ENCODE measurements at regions not wholly inside any gene's neighbourhood (a gene's known extent, or its start where the extent isn't known, plus 50 kb on each side); places are given as distances from the start of the nearest gene placed in this dataset.
"Not testable (repeated sequence)": the region's sequence is repeated elsewhere in the genome, so short reads cannot be mapped to it uniquely, and the experiment has no call there.

- DNase-seq (ENCODE audit: low read depth in 4 of 4, low spot score in 2 of 4), result not testable (repeated sequence)
Observed at GRCh38 chr12:9415898-9416297, 191.8 kb downstream of the KLRB1 start.

- not testable (repeated sequence) for DNase-seq (ENCODE audit: low read depth in 4 of 4, low spot score in 2 of 4)
Observed at GRCh38 chr12:9413862-9414261, 193.9 kb downstream of the KLRB1 start.

- not testable (repeated sequence) for DNase-seq (ENCODE audit: low read depth in 4 of 4, low spot score in 2 of 4)
Observed at GRCh38 chr12:9412459-9412858, 195.3 kb downstream of the KLRB1 start.

GRCh38 chr12:9411616-9412268, 196.0 kb downstream of the KLRB1 start:
- not testable (repeated sequence) for DNase-seq (ENCODE audit: low read depth in 4 of 4, low spot score in 2 of 4)

DNA sequence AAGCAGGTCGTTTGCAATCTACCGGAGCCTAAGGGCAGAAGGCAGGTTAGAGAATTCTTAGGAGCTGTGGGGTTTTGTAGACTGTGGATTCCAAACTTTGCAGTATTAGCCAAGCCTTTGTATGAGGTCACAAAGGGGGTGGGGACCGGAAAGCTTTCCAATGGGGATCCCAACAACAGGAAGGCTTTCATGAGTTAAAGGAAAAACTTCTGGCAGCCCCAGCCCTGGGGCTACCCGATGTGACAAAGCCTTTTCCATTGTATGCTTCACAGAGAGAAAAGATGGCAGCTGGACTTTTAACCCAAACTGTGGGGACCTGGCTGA, 199.2 kb upstream of the PZP start:
- DNase-seq (ENCODE audit: low read depth in 4 of 4, low spot score in 2 of 4), result not testable (repeated sequence)

- no peak for DNase-seq (ENCODE audit: low read depth in 4 of 4, low spot score in 2 of 4)
Observed at GRCh38 chr12:9406564-9407424, 198.6 kb upstream of the PZP start.

DNA sequence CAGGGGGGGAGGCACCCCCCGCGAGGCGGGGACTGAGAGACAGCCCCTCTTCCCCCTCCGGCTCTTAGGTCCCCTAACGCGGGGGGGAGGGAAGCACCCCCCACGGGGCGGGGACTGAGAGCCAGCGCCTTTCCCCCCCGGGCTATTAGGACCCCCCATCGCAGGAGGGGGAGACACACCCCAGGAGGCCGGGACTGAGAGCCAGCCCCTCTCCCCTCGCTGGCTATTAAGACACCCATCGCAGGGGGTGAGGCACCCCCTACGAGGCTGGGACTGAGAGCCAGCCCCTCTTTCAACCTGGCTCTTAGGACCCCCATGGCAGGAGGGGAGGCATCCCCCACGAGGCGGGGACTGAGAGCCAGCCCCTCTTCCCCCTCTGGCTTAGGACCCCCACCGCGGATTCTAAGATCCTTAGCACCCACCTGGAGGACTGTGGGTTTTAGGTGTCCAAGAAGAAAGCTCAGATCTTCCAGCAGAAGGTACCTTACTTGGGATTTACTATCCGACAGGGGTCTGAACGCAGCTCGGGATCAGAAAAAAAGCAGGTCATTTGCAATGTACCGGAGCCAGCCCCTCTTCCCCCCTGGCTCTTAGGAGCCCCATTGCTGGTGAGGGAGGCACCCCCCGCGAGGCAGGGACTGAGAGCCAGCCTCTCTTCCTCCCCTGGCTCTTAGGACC, 197.8 kb upstream of the PZP start:
- DNase-seq (ENCODE audit: low read depth in 4 of 4, low spot score in 2 of 4), result no peak

DNA sequence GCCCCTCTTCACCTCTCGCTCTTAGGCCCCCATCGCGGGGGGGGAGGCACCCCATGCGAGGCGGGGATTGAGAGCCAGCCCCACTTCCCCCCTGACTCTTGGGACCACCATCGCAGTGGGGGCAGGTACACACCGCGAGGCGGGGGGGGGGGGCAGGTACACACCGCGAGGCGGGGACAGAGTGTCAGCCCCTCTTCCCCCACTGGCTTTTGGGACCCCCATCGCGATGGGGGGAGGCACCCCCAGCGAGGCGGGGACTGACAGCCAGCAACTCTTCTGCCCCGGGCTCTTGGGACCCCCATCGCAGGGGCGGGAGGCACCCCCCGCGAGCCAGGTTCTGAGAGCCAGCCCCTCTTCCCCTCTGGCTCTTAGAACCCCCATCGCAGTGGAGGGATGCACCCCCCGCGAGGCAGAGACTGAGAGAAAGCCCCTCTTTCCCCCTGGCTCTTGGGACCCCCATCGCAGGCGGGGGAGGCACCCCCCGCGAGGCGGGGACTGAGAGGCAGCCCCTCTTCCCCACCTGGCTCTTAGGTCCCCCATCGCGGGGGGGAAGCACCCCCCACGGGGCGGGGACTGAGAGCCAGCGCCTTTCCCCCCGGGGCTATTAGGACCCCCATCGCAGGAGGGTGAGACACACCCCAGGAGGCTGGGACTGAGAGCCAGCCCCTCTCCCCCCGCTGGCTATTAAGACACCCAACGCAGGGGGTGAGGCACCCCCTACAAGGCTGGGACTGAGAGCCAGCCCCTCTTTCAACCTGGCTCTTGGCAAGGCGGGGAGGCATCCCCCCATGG, 196.5 kb upstream of the PZP start:
- no peak for DNase-seq (ENCODE audit: low read depth in 4 of 4, low spot score in 2 of 4)

GRCh38 chr12:9404031-9404430, 195.8 kb upstream of the PZP start:
- no peak for DNase-seq (ENCODE audit: low read depth in 4 of 4, low spot score in 2 of 4)

DNA sequence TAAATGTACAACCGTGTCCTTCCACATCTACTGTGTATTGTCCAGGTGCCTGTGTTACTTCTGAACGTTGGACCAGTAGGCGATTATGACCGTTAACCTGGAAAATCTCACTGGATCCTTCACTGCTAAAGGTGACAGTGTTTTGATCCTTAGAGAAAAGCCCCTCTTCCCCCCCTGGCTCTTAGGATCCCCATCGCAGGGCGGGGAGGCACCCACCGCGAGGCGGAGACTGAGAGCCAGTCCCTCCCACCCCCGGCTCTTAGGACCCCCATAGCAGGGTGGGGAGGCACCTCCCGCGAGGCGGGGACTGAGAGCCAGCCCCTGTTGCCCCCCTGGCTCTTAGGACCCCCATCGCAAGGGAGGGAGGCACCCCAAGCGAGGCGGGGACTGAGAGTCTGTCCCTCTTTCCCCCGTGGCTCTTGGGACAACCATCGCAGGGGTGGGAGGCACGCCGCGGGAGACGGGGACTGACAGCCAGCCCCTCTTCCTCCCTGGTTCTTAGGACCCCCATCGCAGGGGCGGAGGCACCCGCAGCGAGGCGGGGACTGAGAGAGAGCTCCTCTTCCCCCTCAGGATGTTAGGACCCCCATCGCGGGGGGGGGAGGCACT, 194.3 kb upstream of the PZP start:
- DNase-seq (ENCODE audit: low read depth in 4 of 4, low spot score in 2 of 4), result not testable (repeated sequence)

DNA sequence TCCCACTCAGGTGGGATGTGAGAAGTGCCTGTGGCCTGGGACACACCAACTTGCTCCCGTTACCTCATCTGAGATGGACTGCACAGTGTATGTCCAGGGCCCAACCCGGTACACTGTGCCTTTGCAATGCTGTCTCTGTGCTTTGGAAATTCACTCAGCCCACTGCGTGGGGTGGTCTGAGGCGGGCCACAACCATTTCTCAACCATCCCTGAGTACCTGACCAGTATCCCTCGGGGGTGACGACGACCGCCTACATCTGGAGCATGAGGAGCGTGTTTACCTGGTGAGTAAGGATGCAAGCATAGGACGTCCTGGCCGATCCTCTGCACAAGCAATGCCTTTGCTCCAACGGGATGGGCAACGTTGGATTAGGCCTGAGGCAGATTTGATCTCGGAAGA, 188.2 kb upstream of the PZP start:
- DNase-seq (ENCODE audit: low read depth in 4 of 4, low spot score in 2 of 4), result not testable (repeated sequence)

DNA sequence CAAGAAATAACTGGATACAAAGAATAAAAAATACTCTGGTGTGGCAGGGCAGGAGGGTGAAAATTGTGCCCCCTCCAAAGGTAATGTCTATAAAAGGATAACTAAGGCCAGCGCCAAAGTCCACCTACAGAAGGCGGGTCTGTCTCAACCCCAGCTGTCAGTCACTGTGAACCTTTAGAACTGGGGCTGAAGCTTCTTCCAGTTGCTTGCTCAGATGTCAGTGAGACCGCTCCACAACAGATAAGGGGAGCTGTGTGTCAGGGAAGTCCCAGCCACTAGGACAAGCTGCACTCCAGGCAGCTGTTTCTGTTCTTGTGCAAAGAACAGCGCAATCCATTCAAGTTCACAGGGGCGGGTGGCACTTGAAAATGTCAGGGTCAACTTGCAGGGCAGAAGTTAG, 187.0 kb upstream of the PZP start:
- DNase-seq (ENCODE audit: low read depth in 4 of 4, low spot score in 2 of 4), result not testable (repeated sequence)

DNA sequence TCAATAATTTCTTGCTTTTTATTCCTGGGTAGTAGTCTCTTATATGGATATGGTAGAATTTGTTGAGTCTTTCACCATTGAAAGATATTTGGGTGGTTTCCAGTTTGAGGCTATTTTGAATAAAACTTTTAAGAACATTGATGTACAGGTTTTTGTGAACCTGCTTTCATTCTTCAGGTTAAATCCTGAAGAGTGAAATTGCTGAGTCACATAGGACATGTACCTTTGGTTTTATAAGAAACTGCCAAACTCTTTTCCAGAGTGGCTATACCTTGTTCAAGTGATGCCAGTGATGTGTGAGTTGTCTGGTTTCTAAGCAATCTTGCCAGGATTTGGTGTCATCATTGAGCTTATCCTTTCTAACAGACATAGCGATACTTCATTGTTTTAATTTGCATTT, 184.6 kb upstream of the PZP start:
- DNase-seq (ENCODE audit: low read depth in 4 of 4, low spot score in 2 of 4), result no peak

- peak in 1 of 4 donors; percentile 18 for DNase-seq (ENCODE audit: low read depth in 4 of 4, low spot score in 2 of 4)
Observed at GRCh38 chr12:9391815-9392214, 183.6 kb upstream of the PZP start.

DNA sequence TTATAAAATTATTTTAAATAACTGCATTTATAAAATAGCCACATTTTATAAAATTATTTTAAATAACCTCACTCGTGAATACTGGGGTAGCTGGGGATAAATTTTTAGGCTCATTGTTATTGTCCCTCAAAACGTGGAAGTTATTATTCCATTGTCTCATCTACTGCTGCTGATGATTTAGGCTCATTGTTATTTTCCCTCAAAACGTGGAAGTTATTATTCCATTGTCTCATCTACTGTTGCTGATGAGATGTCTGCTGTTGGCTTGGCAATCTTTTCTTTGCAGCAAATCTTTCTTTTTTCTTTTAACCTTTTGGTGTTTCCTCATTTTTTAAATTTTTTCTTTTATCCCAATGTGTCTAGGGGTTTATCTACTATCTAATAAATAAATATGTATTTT, 182.6 kb upstream of the PZP start:
- DNase-seq (ENCODE audit: low read depth in 4 of 4, low spot score in 2 of 4), result no peak

DNA sequence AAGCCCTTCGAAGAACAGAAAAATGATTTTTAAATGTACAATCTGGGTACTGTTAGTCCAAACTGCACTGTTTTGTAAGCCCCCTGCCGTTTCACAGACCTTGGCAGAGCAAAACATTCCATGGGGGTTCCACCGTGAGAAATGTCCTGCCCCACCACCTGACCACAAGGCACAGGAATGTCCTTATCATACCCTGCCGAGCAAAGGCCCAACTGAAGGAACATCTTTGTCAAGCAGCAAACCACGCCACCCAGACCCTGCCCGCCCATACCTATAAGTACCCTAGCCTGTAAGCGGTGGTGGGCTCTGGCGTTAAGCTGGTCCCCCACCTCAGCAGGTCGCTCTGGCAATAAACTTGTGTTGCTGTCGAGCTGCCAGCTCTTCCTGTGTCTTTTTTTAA, 181.6 kb upstream of the PZP start:
- DNase-seq (ENCODE audit: low read depth in 4 of 4, low spot score in 2 of 4), result no peak

DNA sequence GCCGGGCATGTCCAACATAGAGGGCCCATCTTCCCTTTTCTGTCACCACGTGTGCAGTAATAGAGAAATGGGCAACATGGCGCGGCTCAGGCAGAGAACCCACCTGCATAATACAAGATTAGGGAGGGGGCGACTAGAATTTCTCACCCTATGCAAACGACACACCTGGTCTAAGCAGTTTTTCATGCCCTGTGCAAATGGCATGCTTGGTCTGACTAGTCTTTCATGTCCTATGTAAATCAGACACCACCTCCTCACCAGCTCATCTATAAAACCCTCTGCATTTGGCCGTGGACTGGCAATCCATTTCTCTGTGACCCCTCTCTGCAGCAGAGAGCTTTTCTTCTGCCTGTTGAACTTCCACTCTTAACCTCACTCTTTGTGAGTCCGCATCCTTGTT, 180.2 kb upstream of the PZP start:
- no peak for DNase-seq (ENCODE audit: low read depth in 4 of 4, low spot score in 2 of 4)

GRCh38 chr12:9387450-9387849, 179.3 kb upstream of the PZP start:
- DNase-seq (ENCODE audit: low read depth in 4 of 4, low spot score in 2 of 4), result no peak

GRCh38 chr12:9383585-9383984, 175.4 kb upstream of the PZP start:
- DNase-seq (ENCODE audit: low read depth in 4 of 4, low spot score in 2 of 4), result no peak

- no peak for DNase-seq (ENCODE audit: low read depth in 4 of 4, low spot score in 2 of 4)
Observed at GRCh38 chr12:9381619-9382018, 173.4 kb upstream of the PZP start.

DNA sequence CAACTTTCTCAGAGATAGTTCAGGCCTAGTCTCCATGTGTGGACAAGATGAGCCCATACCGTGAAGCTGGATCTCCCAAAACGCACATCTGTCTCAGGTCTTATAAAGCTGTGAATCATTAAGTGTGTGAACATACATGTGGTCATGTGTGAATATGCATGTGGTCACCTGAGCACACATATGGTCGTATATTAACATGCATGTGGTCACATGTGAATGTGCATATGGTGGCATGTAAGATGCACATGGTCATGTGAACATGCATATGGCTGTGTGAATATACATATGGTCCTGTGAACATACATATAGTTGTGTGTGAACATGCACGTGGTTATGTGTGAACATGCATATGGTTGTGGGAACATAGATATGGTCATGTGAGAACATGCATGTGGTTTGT, 172.5 kb upstream of the PZP start:
- no peak for DNase-seq (ENCODE audit: low read depth in 4 of 4, low spot score in 2 of 4)

Measured in left renal cortex interstitium (tissue), 4 donors.